ENCODE measurements at regions not wholly inside any gene's neighbourhood (a gene's known extent, or its start where the extent isn't known, plus 50 kb on each side); places are given as distances from the start of the nearest gene placed in this dataset.

- Histone ChIP-seq H3K27me3 (no peaks in the 10 kb centered on the region), H3K27ac (peak overlapping the region; percentile 91 to 94), H3K4me1 (peaks cover 0 to 80% of the 10 kb centered on the region in 2 donors), H3K36me3 (peaks cover 24% of the 10 kb centered on the region), H3K4me3 (peak overlapping the region; percentile 43 to 60), H3K9me3 (no peaks in the 10 kb centered on the region)
- no peak for DNase-seq (ENCODE audit: low spot score)
- TF ChIP-seq CTCF (IDR thresholded peaks at IDR 0.05) = no peak
Measured at GRCh38 chr12:124388038-124388671, 93.3 kb downstream of the RFLNA start.

- Histone ChIP-seq H3K36me3 (peaks cover 30% of the 10 kb centered on the region), H3K4me3 (peak overlapping the region; percentile 43 to 60), H3K27me3 (no peaks in the 10 kb centered on the region), H3K27ac (peak overlapping the region; percentile 91 to 94), H3K4me1 (peaks cover 0 to 80% of the 10 kb centered on the region in 2 donors), H3K9me3 (no peaks in the 10 kb centered on the region)
- no peak for DNase-seq (ENCODE audit: low spot score)
- no peak for TF ChIP-seq CTCF (IDR thresholded peaks at IDR 0.05)
Measured at GRCh38 chr12:124387528-124387911, 92.6 kb downstream of the RFLNA start.

GRCh38 chr12:124386661-124387527 lies 92.0 kb downstream of the RFLNA start:
- Histone ChIP-seq H3K9me3 (no peaks in the 10 kb centered on the region), H3K4me1 (peaks cover 0 to 80% of the 10 kb centered on the region in 2 donors), H3K27me3 (no peaks in the 10 kb centered on the region), H3K4me3 (peak overlapping the region; percentile 43 to 60), H3K36me3 (peaks cover 31% of the 10 kb centered on the region), H3K27ac (peak overlapping the region; percentile 91 to 94)
- DNase-seq (ENCODE audit: low spot score) = no peak
- TF ChIP-seq CTCF (IDR thresholded peaks at IDR 0.05) = no peak

GRCh38 chr12:124386059-124386458 lies 91.2 kb downstream of the RFLNA start:
- no peak for TF ChIP-seq CTCF (IDR thresholded peaks at IDR 0.05)
- peaks cover 31% of the 10 kb centered on the region for H3K36me3 ChIP-seq
- no peaks in the 10 kb centered on the region for H3K27me3 ChIP-seq
- peaks cover 0 to 80% of the 10 kb centered on the region in 2 donors for H3K4me1 ChIP-seq
- no peak for DNase-seq (ENCODE audit: low spot score)
- H3K9me3 ChIP-seq = no peaks in the 10 kb centered on the region
- H3K4me3 ChIP-seq = peak overlapping the region in 1 of 2 donors; percentile 60
- H3K27ac ChIP-seq = peak overlapping the region; percentile 91 to 94

GRCh38 chr12:124385219-124385969 lies 90.5 kb downstream of the RFLNA start:
- TF ChIP-seq CTCF (IDR thresholded peaks at IDR 0.05) = no peak
- Histone ChIP-seq H3K27me3 (no peaks in the 10 kb centered on the region), H3K4me1 (peaks cover 0 to 80% of the 10 kb centered on the region in 2 donors), H3K27ac (peak overlapping the region; percentile 91 to 94), H3K36me3 (peaks cover 31% of the 10 kb centered on the region), H3K4me3 (no peak overlapping the region), H3K9me3 (no peaks in the 10 kb centered on the region)
- no peak for DNase-seq (ENCODE audit: low spot score)

All from right atrium auricular region (tissue), 2 donors.